ENCODE measurements at regions not wholly inside any gene's neighbourhood (a gene's known extent, or its start where the extent isn't known, plus 50 kb on each side); places are given as distances from the start of the nearest gene placed in this dataset.

DNA sequence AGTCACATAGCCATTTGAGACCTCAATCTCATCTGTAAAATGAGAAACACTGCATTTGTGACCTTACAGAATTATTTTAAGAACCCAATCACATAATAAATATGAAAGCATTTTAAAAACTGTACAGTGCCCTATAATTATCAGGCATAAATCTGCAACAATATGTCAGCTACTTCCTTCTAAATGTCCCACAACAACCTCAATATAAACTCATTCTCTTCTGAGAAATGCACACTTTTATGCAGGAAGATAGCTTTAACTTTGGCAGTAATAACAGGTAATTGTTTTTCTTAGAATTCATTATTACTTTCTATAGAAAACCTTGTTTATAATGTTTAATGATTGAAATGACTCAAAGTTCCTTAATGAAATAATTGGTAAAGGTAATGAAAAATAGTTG lies 400.7 kb upstream of the AGTR1 start:
- no peak for TF ChIP-seq CREB1 (CRISPR knock-in tag; IDR thresholded peaks at IDR 0.05; ENCODE audit: low read depth)
- TF ChIP-seq, protein P1, sequence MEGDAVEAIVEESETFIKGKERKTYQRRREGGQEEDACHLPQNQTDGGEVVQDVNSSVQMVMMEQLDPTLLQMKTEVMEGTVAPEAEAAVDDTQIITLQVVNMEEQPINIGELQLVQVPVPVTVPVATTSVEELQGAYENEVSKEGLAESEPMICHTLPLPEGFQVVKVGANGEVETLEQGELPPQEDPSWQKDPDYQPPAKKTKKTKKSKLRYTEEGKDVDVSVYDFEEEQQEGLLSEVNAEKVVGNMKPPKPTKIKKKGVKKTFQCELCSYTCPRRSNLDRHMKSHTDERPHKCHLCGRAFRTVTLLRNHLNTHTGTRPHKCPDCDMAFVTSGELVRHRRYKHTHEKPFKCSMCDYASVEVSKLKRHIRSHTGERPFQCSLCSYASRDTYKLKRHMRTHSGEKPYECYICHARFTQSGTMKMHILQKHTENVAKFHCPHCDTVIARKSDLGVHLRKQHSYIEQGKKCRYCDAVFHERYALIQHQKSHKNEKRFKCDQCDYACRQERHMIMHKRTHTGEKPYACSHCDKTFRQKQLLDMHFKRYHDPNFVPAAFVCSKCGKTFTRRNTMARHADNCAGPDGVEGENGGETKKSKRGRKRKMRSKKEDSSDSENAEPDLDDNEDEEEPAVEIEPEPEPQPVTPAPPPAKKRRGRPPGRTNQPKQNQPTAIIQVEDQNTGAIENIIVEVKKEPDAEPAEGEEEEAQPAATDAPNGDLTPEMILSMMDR (conservative IDR thresholded peaks at IDR 0.05; ENCODE audit: low read depth in 2 of 2) = no peak
- TF ChIP-seq POLR2AphosphoS5 (IDR thresholded peaks at IDR 0.05; ENCODE audit: low read depth) = no peak
- TF ChIP-seq ZNF331 (CRISPR knock-in tag; IDR thresholded peaks at IDR 0.05; ENCODE audit: low read depth) = no peak
- no peak for TF ChIP-seq REST (IDR thresholded peaks at IDR 0.05; ENCODE audit: unreplicated experiment)
- no peak for TF ChIP-seq ETS1 (IDR thresholded peaks at IDR 0.05)
- TF ChIP-seq EZH2 (IDR thresholded peaks at IDR 0.05; ENCODE audit: low read depth, unreplicated experiment) = no peak

All from GM23338 (cell line).